ENCODE measurements at regions not wholly inside any gene's neighbourhood (a gene's known extent, or its start where the extent isn't known, plus 50 kb on each side); places are given as distances from the start of the nearest gene placed in this dataset.

DNA sequence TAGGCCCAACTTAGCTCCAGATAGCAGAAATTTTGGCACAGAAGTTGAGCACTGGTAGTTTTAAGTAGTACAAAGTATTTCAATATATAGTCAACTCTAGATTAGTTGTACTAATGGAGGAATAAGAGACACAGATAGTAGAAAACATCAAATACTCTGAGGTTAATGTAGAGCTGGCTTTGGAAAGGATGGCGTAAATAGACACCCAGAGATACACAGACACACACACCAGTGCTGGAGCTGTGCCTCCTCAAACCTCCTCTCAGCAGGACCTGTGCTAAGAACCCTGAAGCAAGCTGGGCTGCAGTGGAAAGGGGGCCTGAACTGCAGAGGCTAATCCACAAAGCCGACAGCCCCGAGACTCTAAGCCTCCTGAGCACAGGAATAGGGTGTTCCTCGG lies 67.0 kb upstream of the EDEM3 start:
- TF ChIP-seq, protein P1, sequence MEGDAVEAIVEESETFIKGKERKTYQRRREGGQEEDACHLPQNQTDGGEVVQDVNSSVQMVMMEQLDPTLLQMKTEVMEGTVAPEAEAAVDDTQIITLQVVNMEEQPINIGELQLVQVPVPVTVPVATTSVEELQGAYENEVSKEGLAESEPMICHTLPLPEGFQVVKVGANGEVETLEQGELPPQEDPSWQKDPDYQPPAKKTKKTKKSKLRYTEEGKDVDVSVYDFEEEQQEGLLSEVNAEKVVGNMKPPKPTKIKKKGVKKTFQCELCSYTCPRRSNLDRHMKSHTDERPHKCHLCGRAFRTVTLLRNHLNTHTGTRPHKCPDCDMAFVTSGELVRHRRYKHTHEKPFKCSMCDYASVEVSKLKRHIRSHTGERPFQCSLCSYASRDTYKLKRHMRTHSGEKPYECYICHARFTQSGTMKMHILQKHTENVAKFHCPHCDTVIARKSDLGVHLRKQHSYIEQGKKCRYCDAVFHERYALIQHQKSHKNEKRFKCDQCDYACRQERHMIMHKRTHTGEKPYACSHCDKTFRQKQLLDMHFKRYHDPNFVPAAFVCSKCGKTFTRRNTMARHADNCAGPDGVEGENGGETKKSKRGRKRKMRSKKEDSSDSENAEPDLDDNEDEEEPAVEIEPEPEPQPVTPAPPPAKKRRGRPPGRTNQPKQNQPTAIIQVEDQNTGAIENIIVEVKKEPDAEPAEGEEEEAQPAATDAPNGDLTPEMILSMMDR (IDR thresholded peaks at IDR 0.05): no peak
- no peak for TF ChIP-seq POLR2A (IDR thresholded peaks at IDR 0.05)
